Lower leg skin (tissue), 4 donors: ENCODE measurements at regions not wholly inside any gene's neighbourhood (a gene's known extent, or its start where the extent isn't known, plus 50 kb on each side); places are given as distances from the start of the nearest gene placed in this dataset.

Experiments used
- DNase-seq, 2 donors: peaks; one replicate each; pipeline ENCODE4 v3.0.0-alpha.2; 2019; ENCODE audit warnings: low spot score in 2 of 2
- H3K4me3 ChIP-seq: fragments of 200-600 bp; sonication (generic); 2 replicates; pipeline ENCODE4 v1.5.1; 2017; ENCODE audit warnings: mild to moderate bottlenecking, low read depth; ENCODE audit not compliant: poor library complexity, severe bottlenecking
- CTCF ChIP-seq, 3 donors: fragments of 450-650 bp; IDR thresholded peaks; one replicate each; pipeline ENCODE4 v1.5.1; 2016; ENCODE audit warnings: antibody characterized with exemption in 3 of 3, mild to moderate bottlenecking in 3 of 3, moderate library complexity in 2 of 3
- POLR2A ChIP-seq, 2 donors: fragments of 450-650 bp; IDR thresholded peaks; one replicate each; pipeline ENCODE4 v1.6.1; 2016 to 2017; ENCODE audit warnings: antibody characterized with exemption in 2 of 2, mild to moderate bottlenecking in 1 of 2, moderate library complexity in 1 of 2
- WGBS, 2 donors: methylation state at CpG; one replicate each; pipeline ENCODE4 v1.1.5; 2018; 5-methylcytosine and 5-hydroxymethylcytosine counted together
- intact Hi-C: fragments of 100-400 bp; cut with DNase I; formaldehyde crosslinking; loops from one replicate; pipeline ENCODE4 v1.15.0; 2023; ENCODE audit warnings: low total_unique reads

GRCh38 chr3:147551491-147551890, 142.3 kb downstream of the ZIC1 start:
- DNase-seq: no peak
- H3K4me3 ChIP-seq: no peak overlapping the region
- intact Hi-C loops: no loop called here
- TF ChIP-seq CTCF (IDR thresholded peaks at IDR 0.05) (no peak), POLR2A (IDR thresholded peaks at IDR 0.05) (no peak)
- 71 to 75% methylated on average over 3 of the region's 3 CpGs for WGBS, 2 donors

DNA sequence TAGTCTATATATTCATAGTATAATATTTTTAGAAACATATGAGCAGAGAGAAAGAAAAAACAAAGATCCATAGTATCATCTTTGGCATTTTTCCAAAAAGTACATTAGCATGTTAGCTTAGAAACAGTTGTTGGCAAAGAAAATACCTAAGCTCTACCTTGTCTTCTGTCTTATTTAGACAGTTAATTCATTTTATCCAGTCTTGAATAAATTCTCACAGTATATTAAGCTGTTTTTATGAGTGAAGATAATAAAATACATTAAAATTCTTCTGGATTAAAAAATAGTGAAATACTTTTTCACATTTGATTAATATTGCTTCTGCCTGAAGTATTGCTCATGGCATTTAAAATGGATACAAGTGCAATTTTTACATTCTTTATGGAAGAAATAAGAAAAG, 145.2 kb downstream of the ZIC1 start:
- no peak for DNase-seq
- TF ChIP-seq CTCF (IDR thresholded peaks at IDR 0.05): no peak
- TF ChIP-seq POLR2A (IDR thresholded peaks at IDR 0.05): no peak
- intact Hi-C loops: no loop called here
- no peak overlapping the region for H3K4me3 ChIP-seq

- DNase-seq: no peak
- no peak overlapping the region for H3K4me3 ChIP-seq
- no peak for TF ChIP-seq POLR2A (IDR thresholded peaks at IDR 0.05)
- no peak for TF ChIP-seq CTCF (IDR thresholded peaks at IDR 0.05)
- intact Hi-C loops: no loop called here
Measured at GRCh38 chr3:147572970-147573340, 163.8 kb downstream of the ZIC1 start.

DNA sequence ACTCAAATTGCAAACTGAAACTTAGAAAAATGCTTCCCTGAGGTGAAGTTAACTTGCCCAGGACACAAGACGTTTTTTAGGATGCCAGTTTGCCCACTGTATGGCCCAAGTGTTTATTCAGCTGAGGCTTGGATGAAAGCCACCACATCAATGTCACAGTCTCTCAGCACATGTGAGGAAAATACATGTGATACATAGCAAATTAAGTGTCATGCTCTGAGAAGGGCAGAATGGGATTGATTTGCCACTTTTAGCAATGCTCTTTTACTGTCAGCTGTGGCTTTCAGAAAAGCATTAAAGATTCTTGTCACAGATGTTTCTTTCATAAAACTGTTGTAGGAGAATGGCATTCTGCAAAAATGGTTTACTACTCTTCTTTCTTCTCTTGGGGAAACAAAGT, 165.5 kb downstream of the ZIC1 start:
- TF ChIP-seq POLR2A (IDR thresholded peaks at IDR 0.05): no peak
- TF ChIP-seq CTCF (IDR thresholded peaks at IDR 0.05): no peak
- no peak overlapping the region for H3K4me3 ChIP-seq
- 3 to 9% methylated on average over 1 of the region's 1 CpG for WGBS, 2 donors
- intact Hi-C loops: no loop called here
- no peak for DNase-seq

- intact Hi-C loops: no loop called here
- WGBS, 2 donors: 72 to 74% methylated on average over 2 of the region's 2 CpGs
- H3K4me3 ChIP-seq: no peak overlapping the region
- TF ChIP-seq CTCF (IDR thresholded peaks at IDR 0.05) (no peak), POLR2A (IDR thresholded peaks at IDR 0.05) (no peak)
- DNase-seq: no peak
Measured at GRCh38 chr3:147575391-147575790, 166.2 kb downstream of the ZIC1 start.

GRCh38 chr3:147582642-147583041, 173.5 kb downstream of the ZIC1 start:
- TF ChIP-seq CTCF (IDR thresholded peaks at IDR 0.05) (no peak), POLR2A (IDR thresholded peaks at IDR 0.05) (no peak)
- H3K4me3 ChIP-seq: no peak overlapping the region
- intact Hi-C loops: no loop called here
- DNase-seq: no peak
